Muscle of arm (tissue), 1 donor: ENCODE measurements at regions not wholly inside any gene's neighbourhood (a gene's known extent, or its start where the extent isn't known, plus 50 kb on each side); places are given as distances from the start of the nearest gene placed in this dataset.
"Not testable (repeated sequence)": the region's sequence is repeated elsewhere in the genome, so short reads cannot be mapped to it uniquely, and the experiment has no call there.

ENCODE experiments used
- DNase-seq: peaks from one replicate; pipeline ENCODE4 v3.0.0-alpha.2; 2013

DNA sequence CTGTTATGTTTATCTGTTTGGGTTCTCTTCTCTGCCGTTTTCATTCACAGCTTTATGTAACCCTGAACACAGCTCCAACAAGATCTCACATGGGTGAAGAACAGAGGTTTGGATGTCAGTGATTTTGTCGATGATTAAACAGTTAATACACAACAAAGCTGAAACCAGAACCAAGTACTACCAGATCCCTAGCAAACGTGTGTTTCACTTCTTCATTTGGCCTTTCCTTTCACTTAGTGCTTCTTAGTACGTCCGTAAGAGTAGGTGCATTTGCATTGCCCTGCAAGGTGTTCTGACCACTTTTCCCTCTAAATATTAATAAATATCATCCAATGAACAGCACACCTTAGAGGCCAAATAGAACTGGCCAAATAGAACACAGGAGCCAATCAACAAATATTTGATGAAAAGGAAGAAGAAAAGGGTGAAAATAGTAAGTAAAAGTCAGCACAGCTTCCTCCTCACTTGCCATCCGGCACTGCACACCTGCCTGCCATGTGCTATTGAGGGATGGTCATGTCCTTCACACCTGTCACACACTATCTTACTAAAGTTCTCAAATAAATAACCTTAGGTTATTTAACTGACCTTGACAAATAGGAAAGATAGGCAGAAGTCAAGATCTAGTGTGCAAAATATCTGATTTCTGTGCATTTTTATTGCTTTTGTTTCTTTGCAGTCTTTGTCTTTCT is 252.6 kb upstream of the ANKRD30A start:
- no peak for DNase-seq

DNA sequence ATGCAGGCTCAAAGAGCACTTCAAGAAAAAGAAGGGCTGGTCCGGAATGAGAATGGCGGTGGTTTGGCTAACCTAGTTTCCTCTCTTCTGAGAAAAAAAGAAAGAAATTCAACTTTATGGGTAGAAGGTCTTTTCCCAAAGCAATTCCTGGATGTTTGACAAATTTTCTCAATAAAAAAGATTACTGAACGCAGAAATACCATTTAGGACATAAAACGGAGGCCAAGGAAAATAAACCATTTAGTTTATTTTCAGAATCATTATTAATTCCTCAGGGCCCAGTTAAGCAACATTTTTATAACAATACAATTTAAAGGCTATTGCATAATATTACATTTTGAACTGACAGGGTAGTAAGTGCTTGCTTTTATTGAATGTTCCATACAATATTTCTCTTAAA is 284.6 kb upstream of the ANKRD30A start:
- peak; percentile 30 for DNase-seq

DNA sequence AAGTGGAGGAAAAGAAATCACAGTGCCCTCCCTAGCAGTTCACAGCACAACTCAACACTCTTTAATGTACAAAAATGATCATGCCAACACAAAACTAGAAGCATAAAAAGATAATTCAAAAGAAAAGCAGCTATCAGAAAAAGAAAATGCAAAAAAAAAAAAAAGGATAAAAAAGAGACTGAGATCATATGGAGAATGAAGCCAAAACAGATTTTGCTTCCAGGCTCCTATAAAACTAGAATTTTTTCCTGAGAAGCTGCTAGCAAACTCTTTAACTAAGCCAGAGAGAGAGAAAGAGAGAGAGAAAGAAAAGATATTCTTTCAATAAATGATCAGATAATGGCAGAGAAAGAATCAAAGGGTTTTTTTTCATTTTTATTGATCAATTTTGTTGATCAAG is 288.0 kb upstream of the ANKRD30A start:
- peak; percentile 19 for DNase-seq

DNA sequence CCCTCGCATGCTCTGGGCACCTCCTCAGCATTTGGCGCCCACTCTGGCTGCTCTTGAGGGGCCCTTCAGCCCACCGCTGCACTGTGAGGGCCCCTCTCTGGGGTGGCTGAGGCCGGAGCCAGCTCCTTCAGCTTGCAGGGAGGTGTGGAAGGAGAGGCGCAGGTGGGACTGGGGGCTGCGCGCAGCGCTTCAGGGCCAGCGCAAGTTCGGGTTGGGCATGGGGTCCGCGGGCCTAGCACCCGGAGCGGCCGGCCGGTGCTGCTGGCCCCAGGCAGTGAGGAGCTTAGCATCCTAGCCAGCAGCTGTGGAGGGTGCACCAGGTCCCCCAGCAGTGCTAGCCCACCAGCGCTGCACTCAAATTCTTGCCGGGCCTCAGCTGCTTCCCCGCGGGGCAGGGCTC is 305.6 kb upstream of the ANKRD30A start:
- DNase-seq, result no peak

DNA sequence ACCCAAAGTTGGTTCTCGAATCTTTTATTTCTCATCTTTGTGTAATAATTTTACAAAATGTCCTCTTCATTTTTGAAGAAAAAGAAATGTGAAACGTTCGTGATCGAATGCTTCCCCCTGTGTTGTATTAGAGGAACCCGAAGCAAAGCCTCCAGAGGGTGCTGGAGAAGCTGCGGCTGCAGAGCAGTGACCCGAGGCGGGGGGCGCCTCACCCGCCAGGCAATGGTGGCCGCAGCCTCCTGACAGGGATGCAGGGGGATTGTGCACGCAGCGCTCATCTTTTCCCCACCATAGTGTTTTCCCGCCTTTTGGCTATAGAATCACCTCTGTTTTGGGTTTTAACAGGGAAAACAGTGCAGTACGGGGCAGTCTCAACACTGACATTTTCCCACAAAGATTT is 307.5 kb upstream of the ANKRD30A start:
- no peak for DNase-seq

DNA sequence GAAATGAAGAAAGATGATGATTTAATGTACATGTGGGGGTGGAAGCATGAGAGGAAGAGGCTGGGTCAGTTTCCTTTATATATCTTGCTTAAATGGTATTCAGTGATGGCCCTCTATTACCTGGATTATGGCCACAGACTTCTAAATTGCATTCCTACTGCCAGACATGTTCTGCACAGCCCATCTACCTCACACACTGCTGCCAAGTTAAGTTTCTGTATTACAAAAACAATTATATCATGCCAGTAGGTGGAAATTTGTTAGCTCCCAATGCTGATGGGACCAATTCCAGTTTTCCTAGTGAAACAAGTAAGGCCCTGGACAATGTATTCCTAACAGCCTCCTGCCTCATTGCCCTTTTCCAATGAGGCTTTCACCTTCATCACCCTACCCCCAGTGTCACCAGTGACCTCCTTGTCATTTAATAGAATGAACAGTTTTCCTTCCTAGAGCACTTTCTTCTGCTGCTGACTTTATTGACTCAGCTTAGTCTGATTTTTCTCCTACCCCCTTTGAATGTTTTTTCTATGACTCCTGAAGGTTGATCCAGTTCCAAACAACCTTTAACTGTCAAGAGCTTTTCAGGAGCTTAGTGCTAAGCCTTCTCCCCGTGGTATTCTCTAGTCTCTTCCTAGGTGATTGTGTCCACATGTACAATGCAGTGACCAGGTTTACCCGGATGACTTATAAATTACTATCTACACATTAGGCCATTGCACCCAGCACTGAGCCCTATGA is 316.6 kb upstream of the ANKRD30A start:
- DNase-seq, result peak; percentile 24

DNA sequence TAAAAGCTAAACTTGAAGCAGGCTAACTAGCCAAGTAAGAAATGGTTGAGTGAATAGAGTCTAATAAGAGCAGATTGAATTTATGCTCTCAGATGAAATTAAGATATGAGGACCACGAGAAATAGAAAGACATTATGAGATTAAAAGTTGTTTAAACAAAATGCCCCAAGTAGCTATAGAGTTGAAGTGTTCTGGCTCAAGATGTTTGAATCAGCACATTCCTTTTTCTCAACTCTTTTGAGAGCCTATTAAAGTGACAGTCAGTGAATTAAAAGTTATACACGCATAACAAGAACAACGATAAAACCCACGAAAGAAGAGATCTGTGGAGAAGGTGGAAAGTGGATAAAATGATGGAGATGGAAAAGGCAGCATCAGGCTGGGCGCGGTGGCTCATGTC is 322.2 kb upstream of the ANKRD30A start:
- no peak for DNase-seq

DNA sequence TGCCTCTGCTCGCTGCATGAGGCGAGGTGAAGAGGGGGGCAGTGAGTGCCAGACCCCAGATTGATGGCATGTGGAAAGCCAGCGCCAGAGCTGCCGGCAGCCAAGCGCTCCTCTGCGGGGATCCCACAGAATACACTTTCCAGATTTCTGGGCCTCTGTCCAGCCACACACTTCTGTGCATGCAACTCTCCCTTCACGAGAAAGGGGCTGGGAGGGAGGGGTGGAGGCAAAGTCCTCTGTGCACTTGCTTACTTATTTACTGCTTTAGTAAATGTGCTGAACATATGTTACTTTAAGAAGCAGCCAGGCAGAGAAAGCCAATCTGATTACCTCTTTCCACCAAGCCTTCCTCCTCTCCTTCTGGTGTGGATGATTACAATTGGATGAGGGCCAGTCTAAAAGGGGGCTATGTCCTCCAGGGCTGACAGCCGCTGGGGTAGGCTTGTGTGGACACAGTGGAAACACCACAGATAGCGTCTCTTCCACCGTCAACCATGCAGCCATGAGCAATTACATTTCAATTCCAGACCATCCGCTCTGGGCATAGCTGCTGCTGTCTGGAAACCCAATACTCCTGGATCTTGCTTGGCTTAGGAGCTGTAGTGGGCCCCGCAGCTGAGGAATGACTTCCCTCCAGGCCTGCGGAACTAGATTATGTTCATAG is 322.8 kb upstream of the ANKRD30A start:
- DNase-seq, result peak; percentile 89

DNA sequence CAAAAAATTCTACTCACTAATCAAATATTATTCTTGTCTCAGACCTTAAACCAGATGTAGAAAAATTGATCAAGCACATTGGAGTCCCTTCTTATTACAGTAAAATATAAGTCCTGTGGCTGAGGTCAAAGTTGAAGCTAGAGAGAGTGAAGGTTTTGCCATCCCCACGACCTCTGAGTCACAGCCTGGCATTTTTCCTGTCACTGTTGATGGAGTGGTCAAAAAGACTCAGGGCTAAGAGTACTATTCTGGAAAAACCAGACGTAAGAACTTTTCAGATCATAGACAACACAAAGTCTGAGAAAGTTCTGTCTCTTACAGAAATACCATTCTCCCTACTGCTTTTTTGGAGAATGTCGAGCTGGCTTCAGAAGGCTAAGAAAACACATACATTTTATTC is 323.7 kb upstream of the ANKRD30A start:
- DNase-seq, result no peak

DNA sequence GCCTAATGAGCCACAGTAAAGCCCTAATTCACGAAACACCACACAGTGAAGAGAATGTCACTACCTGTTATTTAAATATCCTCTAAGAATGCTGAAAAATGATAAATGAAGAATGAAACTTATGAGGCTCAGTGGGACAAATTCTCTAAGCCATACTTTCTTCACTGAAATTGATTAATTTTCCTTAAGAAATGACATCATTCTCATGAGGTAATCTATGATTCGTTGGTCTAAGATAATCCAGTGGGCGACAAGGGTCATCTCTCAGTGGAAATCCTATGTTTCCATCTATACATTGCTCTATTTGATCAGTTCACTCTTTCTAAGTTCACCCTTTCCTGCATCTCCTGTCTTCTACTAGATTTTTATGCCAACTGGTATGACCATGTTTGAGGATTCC is 330.4 kb upstream of the ANKRD30A start:
- no peak for DNase-seq

DNA sequence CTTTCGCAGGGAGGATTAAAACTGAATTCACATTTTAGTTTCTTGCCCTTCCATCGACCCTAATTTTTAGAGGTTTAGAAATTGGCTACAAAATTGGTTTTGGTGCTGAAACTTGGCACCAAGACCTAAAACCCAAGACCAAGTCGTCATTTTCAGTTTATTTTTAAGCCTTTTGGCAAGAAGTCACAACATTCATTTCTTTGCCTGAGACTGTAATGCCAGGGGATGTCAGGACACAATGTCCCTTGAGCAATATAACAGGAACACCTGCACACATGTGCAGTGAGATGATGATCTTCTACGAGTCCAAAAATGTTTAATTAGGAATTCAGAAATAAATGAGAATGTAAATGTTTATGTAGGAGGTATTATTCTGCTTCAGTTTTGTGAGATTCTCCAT is 335.4 kb upstream of the ANKRD30A start:
- peak; percentile 31 for DNase-seq

DNA sequence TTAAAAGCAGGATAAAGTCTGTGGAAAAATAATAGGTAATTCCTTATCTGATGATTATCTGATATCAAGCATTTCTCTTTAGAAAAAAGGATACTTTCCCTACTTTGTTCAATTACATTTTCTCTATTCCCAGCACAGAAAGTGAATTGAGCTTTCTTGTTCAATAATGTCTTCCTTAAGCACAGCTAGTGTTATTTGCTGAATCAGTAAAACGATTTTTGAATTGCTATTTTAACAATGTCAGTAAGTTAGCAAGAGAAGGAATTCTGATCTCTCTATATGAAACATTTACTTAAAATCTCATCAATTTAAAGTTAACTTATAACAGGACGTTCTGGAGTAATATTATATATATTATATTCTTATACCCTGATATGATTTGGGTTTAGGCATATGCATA is 337.2 kb upstream of the ANKRD30A start:
- DNase-seq, result no peak

DNA sequence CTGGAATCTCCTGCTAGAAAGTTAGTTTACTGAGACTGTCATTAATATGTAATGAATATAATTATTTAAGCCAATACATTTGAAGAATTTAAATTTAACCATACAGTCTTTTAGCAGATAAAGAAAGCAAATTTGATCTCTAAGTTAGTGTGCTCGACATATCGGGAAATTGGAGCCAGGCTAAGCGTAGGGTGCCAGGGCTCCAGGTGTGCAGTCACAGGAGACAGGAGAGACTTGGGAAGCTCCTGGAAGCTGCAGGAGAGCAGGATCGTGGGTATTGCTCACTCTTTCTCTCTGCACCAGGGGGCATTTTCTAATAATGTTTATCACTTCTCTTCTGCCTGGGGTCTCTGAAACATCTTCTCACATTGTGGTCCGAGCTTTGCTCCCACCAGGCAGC is 342.0 kb upstream of the ANKRD30A start:
- DNase-seq, result no peak

DNA sequence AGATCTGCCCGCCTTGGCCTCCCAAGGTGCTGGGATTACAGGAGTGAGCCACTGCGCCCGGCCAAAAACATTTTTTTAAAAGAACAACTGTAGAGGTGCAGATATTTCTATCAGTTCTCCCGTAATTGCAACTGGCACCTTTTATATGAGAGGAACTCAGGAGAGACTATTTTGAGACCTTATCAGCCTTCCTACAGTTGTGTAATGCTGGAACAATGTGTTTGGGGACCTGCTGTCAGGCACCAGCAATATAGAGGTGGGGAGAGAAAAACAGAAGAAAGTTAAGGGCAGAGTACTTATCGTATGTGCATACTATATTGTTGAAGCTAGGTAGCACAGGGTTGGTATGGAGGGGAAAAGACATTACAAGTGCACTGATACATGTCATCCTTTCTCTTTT is 343.8 kb upstream of the ANKRD30A start:
- no peak for DNase-seq

DNA sequence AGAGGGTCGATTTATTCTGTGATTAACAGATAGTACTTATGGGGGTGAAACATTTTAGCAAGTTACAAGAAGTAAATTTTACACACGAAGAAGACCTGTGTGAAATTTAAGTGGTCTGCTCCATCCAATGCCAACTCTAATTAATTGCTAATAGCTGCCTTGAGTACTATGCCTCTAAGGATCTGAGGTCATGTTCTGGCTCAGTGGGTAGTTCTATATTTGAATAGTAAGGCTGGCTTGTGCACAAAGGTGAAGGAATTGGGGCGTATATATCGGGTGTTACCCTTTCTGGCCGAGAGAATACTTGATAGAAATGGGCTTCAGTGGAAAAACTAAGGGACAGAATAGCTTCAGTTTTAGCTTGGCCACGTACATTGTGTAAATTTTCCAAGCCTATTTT is 345.2 kb upstream of the ANKRD30A start:
- no peak for DNase-seq

DNA sequence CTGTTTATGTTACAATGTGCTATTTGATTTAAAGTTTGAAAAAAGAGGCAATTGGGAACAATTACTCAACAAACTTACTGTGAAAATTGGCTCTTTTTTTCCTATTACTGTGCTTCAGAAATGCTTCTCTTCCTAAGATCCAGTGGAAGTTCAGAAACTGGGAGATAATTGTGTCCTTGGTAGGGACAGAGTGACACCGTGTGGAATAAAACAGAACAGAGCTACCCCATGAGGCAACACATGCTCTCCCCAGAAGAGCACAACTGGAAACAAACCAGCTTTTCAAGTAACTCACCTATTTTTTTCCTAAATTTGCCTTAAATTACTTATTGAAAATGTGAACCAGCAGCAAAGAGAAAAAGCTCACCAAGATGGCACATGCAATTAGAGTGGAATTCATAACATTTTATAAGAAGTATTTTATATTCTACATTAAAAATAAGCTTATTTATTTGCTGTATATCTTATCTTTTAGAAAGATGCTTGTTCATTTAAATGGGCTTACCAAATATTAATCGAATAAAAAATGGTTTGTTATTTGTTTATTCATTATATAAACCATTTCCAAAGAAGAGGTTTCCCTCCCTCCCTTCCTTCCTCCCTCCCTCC is 346.1 kb upstream of the ANKRD30A start:
- peak; percentile 86 for DNase-seq

DNA sequence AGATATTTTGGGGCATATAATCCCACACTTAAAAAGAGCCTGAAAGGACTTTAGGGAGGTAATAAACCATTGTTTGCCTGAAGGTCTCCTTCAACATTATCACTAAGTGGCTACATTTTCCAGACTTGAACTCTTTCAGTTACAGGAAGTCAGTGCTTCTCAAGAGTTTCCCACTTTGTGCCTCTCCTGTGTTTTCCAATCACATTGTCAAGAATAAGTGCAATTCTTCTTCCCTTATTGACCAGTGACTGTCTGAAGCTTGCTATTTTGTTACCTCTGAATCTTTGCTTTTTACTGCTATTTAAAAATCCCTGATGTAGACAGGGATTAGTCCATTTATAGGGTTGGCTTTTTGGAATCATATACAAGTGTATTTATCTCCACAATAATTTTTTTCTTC is 346.7 kb upstream of the ANKRD30A start:
- DNase-seq, result no peak

DNA sequence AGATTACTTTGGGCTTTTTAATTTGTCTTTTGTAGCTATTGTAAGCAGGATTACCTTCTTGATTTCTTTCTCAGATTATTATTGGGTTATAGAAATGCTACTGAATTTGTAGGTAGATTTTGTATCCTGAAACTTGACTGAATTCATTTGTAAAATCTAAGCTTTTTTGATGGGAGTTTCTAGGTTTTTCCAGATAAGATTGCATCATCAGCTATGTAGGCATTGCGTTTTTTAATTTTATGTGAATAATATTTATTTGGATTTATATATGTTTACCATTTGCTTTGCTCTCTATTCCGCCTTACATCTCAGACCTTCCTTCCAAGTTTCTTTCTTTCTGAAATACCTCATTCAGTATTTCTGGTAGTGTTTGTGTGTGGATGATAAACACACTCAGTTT is 351.7 kb upstream of the ANKRD30A start:
- DNase-seq, result no peak

DNA sequence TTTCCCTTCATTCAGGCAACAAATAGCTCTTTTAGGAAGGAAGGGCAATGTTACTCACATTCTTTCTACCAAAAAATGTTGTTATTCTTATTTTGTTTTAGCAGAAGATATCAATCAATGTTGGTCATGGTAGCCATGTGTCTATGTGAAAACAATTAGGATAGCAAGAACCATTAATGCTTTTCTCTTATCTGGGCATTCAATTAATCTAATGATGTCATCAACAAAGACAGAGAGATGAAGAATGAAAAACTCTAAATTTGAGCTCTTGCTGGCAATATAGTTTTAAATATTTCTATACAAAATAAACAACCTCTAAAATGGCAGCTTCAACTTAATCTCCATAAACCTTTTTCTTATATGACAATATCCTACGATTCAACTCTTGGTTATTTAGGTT is 353.7 kb upstream of the ANKRD30A start:
- no peak for DNase-seq

DNA sequence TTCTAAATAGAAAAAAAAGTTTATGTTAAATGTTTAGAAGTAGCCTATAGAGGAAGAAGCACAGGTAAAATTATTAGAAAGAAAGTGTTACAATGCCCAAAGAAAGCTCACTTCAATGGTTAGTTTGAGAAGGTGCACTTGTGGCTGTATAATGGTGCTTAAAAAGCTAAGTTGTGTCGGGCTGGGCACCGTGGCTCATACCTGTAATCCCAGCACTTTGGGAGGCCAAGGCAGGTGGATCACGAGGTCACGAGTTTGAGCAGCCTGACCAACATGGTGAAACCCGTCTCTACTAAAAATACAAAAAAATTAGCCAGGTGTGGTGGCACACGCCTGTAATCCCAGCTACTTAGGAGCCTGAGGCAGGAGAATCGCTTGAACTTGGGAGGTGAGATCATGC is 355.7 kb upstream of the ANKRD30A start:
- DNase-seq, result not testable (repeated sequence)

DNA sequence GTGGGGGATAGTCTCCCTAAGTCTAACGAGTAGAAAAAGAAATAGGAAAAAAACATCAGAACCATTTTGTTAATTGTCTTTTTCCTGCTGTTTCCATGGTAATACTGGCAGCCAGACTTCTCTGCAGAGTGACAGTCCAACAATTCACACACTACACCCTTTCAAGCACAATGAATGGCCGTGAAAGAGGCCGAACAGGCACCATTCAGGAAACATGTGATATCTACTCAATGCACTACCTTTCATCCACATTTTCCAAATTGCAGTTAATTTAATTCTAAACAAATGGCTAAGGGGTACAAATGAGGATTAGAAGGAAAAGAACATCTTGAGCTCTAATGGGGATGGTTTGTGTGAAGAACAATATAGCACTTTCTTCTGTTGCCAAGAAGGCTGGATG is 358.5 kb upstream of the ANKRD30A start:
- DNase-seq, result no peak

DNA sequence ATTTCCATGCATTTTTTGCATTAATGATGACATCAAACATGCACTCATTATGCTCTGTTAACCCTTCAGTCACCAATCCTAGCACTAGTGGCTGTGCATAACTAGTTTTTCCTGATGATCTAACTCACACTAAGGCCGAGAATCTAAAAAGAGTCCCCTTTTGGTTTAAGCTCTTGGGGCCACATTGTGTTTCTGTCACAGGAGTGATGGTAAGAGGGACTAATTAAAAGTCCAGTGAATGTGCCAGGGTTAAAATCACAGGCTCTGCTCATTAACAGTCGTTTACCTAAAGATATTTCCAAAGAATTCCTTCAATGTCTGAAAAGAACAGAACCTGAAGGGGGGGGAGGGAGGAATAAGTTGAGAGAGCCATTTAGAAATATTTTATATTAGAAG is 359.0 kb upstream of the ANKRD30A start:
- no peak for DNase-seq
